Stimulated activated CD8-positive, alpha-beta memory T cell treated with anti-CD3 and anti-CD28 coated beads, Interleukin-12 subunit alpha, Interleukin-12 subunit beta, amount 100 ng/mL, for 4 hours (primary cell): ENCODE measurements at regions not wholly inside any gene's neighbourhood (a gene's known extent, or its start where the extent isn't known, plus 50 kb on each side); places are given as distances from the start of the nearest gene placed in this dataset.
A peak's percentile ranks its signal among the peaks of the same experiment; 100 is the strongest.
"Not testable (repeated sequence)": the region's sequence is repeated elsewhere in the genome, so short reads cannot be mapped to it uniquely, and the experiment has no call there.

Source experiments
- DNase-seq: peaks from one replicate; pipeline ENCODE4 v3.0.0-alpha.2; 2020; ENCODE audit warnings: low read depth

- no peak for DNase-seq
Measured at GRCh38 chr6:28802417-28803336, 121.1 kb downstream of the TRIM27 start.

- no peak for DNase-seq
Measured at GRCh38 chr6:28803337-28803709, 120.5 kb downstream of the TRIM27 start.

DNA sequence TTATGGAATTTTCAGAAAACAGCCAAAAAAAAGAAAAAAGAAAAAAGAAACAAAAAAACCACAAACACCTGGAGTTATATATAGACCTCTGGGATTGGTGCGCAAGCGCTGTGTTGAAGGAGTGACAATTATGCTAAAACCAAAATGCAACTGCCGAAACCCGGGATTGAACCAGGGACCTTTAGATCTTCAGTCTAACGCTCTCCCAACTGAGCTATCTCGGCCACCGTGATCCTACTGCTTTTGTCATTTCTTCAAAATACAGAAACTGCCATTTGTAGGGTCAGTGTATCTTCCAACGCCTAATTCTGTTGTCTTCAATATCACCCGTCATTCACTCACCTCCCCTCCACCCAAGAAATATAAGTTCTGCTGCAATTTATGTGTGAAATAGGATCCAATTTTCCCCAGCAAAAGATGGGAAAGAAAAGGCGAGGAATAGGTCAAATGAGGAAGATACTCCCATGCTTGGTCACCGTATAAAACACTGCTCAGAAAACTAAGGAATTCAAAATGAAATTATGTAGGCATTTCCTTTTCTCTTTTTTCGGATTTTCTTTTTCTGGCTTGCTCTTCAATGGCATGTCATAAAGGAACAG is 116.0 kb downstream of the TRIM27 start:
- no peak for DNase-seq

- no peak for DNase-seq
Measured at GRCh38 chr6:28808383-28808782, 115.4 kb downstream of the TRIM27 start.

GRCh38 chr6:28809947-28810658 is 113.7 kb downstream of the TRIM27 start:
- DNase-seq = no peak

GRCh38 chr6:28810659-28811053 is 113.1 kb downstream of the TRIM27 start:
- no peak for DNase-seq

GRCh38 chr6:28811873-28812272 is 111.9 kb downstream of the TRIM27 start:
- no peak for DNase-seq

DNA sequence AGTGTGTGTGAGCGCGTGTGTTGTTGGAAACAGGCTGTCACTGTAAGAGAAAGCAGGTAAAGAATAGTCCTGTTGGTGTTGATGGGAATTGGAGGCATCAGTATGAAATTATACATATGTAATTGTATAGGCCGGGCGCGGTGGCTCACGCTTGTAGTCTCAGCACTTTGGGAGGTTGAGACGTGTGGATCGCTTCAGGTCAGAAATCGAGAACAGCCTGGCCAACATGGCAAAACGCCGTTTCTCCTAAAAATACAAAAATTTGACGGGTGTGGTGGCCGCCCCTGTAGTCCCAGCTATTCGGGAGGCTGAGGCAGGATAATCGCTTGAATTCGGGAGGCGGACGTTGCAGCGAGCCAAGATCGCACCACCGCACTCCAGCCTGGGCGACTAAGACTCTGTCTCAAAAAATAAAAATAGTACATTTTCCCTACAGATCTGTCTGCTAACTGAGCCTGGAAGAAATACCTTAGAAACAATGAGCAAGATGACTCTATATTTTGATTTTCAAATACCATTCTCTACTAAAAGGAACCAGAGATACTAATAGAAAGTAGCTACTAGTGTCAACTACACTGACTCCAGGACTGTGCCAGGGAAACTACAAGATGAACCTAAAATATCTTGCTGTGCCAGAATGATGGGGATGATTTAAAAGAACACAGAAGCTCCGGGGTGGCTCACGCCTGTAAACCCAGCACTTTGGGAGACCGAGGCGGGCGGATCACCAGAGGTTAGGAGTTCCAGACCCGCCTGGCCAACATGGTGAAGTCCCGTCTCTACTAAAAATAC is 110.8 kb downstream of the TRIM27 start:
- DNase-seq = no peak

DNA sequence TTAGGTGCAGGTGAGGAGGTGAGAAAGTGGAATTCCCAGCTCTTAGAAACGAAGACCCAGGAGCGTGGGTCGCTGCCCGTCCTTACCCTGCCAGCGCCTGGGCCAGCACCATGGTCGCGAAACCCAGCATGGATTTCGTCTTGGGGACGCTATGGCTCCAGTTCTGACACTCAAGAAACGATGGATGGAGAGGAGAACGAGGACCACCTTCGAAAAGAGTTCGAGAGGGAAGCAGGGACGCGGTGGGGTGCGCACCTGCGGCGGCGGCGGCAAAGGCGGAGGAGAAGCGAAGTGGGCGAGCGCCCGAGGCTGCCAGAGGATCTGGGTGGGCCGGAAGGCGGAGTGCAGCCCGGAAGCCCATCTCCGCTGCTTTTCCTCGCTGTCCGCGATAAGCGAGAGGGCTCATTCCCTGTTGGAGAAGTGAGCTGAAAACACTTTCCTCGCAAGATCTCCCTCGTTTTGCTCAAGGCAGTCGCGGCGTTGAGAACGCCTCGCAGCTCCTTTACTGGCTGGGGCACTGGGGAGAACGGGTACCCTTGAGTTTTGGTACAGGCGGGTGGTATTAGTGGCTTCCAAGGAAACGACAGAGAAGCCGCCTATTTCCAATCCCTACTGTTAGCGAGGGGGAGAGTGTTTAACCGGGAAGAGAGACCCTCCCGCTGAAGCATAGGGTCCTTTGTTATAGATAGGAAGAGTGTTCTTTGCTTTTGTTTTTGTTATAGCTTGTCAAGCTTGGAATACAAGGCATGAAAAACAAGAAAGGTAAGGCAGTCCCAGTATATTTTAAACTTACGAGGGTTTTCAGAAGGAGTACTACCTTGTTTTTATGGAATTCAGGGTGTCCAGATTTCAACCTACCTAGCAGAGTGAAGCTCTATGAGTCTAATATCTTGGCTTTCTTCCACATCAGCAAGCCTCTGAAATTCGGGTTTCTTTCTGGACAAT is 109.5 kb downstream of the TRIM27 start:
- DNase-seq = no peak

GRCh38 chr6:28816339-28816908 is 107.4 kb downstream of the TRIM27 start:
- no peak for DNase-seq

DNA sequence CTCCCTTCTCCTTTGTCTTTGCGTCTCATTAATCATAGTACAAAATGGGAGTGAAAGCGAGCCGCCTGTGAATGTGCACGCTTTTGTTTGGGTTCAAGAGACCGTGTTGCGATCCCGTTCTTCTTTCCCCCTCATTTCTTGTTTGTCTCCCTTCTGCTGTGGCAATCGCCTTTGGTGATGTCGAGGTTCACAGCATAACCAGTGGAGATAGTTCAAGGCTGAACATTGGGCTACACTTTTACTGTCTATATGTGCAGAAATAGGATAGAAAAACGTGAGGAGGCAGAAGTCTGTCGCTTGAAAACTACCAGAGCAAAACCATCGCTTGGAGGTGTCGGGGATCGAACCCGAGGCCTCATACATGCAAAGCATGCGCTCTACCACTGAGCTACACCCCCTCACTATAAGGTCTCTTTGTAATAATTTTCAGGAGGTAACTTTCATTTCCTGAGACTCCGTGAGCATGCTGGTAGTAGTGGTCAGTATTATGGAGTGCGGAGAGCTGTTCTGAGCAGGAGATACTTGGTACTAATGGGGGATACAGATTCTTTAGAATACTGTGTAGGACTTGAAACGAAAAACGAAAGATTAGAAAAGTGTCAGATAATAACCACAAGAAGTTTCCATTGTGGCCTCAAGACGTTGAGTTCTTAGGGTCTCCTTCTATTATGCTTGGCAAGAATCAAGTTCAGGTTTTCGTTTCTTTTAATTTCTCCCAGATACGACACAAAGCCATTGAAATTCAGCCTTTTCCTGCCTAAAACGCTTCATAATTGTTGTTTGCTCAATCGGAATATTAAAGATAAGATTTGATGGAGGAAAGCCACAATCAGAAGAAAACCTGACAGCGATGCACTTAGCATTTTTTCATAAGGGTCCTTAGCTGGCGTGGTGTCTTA is 106.6 kb downstream of the TRIM27 start:
- DNase-seq = no peak

DNA sequence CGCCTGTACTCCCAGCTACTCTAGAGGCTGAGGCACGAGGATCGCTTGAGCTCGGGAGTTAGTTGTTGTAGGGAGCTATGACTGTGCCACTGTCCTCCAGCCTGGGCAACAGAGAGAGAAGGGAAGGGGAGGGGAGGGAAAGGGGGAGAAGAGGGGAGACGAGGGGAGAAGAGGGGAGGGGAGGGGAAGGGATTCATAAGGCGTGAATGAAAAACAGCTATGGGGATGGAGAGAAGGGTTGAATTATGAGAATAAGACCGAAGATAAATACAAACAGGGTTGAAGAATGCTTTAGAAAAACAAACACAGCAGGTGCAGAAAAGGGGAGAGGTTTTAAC is 106.0 kb downstream of the TRIM27 start:
- DNase-seq = no peak

- DNase-seq = no peak
Measured at GRCh38 chr6:28824793-28825731, 98.7 kb downstream of the TRIM27 start.

DNA sequence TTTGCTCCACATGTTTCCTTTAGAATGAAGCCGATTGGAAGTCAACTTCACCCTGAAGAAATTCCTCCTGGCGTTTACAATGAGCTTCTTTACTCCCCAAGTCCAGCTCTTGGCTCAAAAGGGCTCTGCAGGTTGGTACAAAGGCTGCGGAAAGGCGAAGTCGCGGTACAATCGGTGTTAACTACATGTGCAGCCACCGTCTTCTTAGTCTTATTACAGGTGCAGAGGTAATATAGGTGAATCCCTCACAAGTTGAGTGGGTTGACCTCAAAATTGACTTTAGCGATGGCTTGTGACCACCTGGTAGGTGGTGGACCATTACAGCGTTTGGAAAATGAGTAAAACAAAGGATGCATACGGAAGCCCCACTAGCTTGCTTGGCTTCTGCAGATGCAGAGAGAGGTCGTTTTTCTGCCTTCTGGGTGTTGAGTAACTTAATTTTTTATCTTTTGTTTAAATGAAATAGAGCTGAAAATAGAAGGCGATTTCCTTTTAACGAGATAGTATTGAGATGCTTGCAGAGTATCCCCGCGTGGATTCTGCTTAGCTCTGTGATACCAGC is 98.0 kb downstream of the TRIM27 start:
- DNase-seq = no peak

DNA sequence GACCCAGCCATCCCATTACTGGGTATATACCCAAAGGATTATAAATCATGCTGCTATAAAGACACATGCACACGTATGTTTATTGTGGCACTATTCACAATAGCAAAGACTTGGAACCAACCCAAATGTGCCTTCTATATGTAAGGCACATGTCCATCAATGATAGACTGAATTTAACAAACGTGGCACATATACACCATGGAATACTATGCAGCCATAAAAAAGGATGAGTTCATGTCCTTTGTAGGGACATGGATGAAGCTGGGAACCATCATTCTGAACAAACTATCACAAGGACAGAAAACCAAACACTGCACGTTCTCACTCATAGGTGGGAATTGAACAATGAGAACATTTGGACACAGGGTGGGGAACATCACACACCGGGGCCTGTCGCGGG is 92.1 kb downstream of the TRIM27 start:
- not testable (repeated sequence) for DNase-seq

GRCh38 chr6:28836703-28837102 is 87.1 kb downstream of the TRIM27 start:
- DNase-seq = not testable (repeated sequence)

DNA sequence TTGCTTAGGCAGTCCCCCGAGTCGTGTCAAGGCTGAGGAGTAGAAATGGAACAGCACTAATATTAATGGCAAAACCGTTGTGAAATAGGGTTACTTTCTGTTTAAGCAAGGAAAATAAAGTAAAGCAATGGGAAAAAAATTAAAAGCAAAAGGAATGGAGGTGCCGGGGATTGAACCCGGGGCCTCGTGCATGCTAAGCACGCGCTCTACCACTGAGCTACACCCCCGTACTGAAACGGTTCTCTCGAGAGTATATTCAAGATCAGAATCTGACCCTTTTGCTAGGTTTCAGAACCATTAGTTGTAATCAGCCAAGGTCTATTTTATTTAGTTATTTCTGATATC is 85.5 kb downstream of the TRIM27 start:
- DNase-seq = peak; percentile 43
